Stimulated activated CD4-positive, alpha-beta T cell treated with anti-CD3 and anti-CD28 coated beads, Interleukin-4, amount 100 ng/mL, for 48 hours (primary cell): ENCODE measurements at regions not wholly inside any gene's neighbourhood (a gene's known extent, or its start where the extent isn't known, plus 50 kb on each side); places are given as distances from the start of the nearest gene placed in this dataset.
"Not testable (repeated sequence)": the region's sequence is repeated elsewhere in the genome, so short reads cannot be mapped to it uniquely, and the experiment has no call there.

Experiments used
- DNase-seq, 2 donors: peaks; one replicate each; pipeline ENCODE4 v3.0.0-alpha.2; 2020; ENCODE audit warnings: low read depth in 2 of 2

- DNase-seq, result not testable (repeated sequence)
These were observed 423.8 kb upstream of the GRAMD2B start for GRCh38 chr5:125999271-126000030.

GRCh38 chr5:126000507-126000906 lies 422.7 kb upstream of the GRAMD2B start:
- DNase-seq, result no peak

GRCh38 chr5:126002222-126002897 lies 420.8 kb upstream of the GRAMD2B start:
- DNase-seq, result no peak

GRCh38 chr5:126003309-126003708 lies 419.9 kb upstream of the GRAMD2B start:
- DNase-seq, result no peak

GRCh38 chr5:126004636-126005035 lies 418.6 kb upstream of the GRAMD2B start:
- DNase-seq, result no peak

- DNase-seq, result no peak
These were observed 415.4 kb upstream of the GRAMD2B start for GRCh38 chr5:126007841-126008240.

- DNase-seq, result no peak
These were observed 413.6 kb upstream of the GRAMD2B start for GRCh38 chr5:126009566-126009965.

- not testable (repeated sequence) for DNase-seq
These were observed 411.7 kb upstream of the GRAMD2B start for GRCh38 chr5:126011526-126011925.

GRCh38 chr5:126014676-126015075 lies 408.5 kb upstream of the GRAMD2B start:
- no peak for DNase-seq

GRCh38 chr5:126015235-126016181 lies 407.7 kb upstream of the GRAMD2B start:
- no peak for DNase-seq

GRCh38 chr5:126016256-126016655 lies 407.0 kb upstream of the GRAMD2B start:
- DNase-seq, result no peak

- DNase-seq, result no peak
These were observed 406.1 kb upstream of the GRAMD2B start for GRCh38 chr5:126017096-126017495.

- DNase-seq, result no peak
These were observed 402.4 kb upstream of the GRAMD2B start for GRCh38 chr5:126020770-126021169.

- no peak for DNase-seq
These were observed 399.2 kb upstream of the GRAMD2B start for GRCh38 chr5:126023994-126024441.

GRCh38 chr5:126027149-126027548 lies 396.1 kb upstream of the GRAMD2B start:
- no peak for DNase-seq

- DNase-seq, result no peak
These were observed 395.6 kb upstream of the GRAMD2B start for GRCh38 chr5:126027652-126028051.

- no peak for DNase-seq
These were observed 394.9 kb upstream of the GRAMD2B start for GRCh38 chr5:126028336-126028735.

GRCh38 chr5:126029282-126029681 lies 393.9 kb upstream of the GRAMD2B start:
- not testable (repeated sequence) for DNase-seq

- DNase-seq, result no peak
These were observed 392.5 kb upstream of the GRAMD2B start for GRCh38 chr5:126030698-126031097.

- no peak for DNase-seq
These were observed 391.1 kb upstream of the GRAMD2B start for GRCh38 chr5:126031989-126032716.

- no peak for DNase-seq
These were observed 379.5 kb upstream of the GRAMD2B start for GRCh38 chr5:126043688-126044087.
